IMR-90 (cell line): ENCODE measurements at regions not wholly inside any gene's neighbourhood (a gene's known extent, or its start where the extent isn't known, plus 50 kb on each side); places are given as distances from the start of the nearest gene placed in this dataset.

Experiments
- ATAC-seq: fragments of 200-7000 bp; cut with Tn5 transposase; 2 replicates; pipeline ENCODE4 v1.9.1; 2020; ENCODE audit warnings: low read depth, mild to moderate bottlenecking, moderate library complexity
- BruUV-seq: library from RNA; stranded (reverse); fragments of 400-500 nt; replicated peaks from 2 replicates; lab custom pipeline; 2021; lab: Mats Ljungman, UMichigan
- CTCF ChIA-PET: fragments of 300-600 bp; formaldehyde crosslinking; extraction: SDS; loops from one replicate; lab custom pipeline; 2021; ENCODE audit warnings: antibody characterized with exemption; lab: Yijun Ruan, JAX
- POLR2A ChIA-PET: fragments of 300-600 bp; sonication (Branson Sonifier 250); formaldehyde crosslinking; loops from one replicate; lab custom pipeline; 2022; ENCODE audit warnings: antibody characterized with exemption; ENCODE audit not compliant: unreplicated experiment; lab: Charles Lee
- DNase-seq: peaks from one replicate; pipeline ENCODE4 v3.0.0; 2013
- H2AFZ ChIP-seq: replicated peaks from 2 replicates; pipeline ENCODE3; 2013; ENCODE audit warnings: low read length, mild to moderate bottlenecking; ENCODE audit not compliant: poor library complexity
- H2AK5ac ChIP-seq: 2 replicates; pipeline ENCODE4 v1.6.1; 2013; ENCODE audit warnings: low read depth, low read length, inconsistent platforms
- H2AK9ac ChIP-seq: replicated peaks from 2 replicates; pipeline ENCODE3; 2013; ENCODE audit warnings: mild to moderate bottlenecking, low read depth, low read length, moderate library complexity; ENCODE audit not compliant: poor library complexity
- H2BK120ac ChIP-seq: 2 replicates; pipeline ENCODE4 v1.6.1; 2013; ENCODE audit warnings: low read depth, low read length, inconsistent platforms
- H2BK15ac ChIP-seq: 3 replicates; pipeline ENCODE4 v1.6.1; 2013; ENCODE audit warnings: low read depth, low read length, inconsistent platforms
- H2BK20ac ChIP-seq: 2 replicates; pipeline ENCODE4 v1.6.1; 2013; ENCODE audit warnings: low read depth, mild to moderate bottlenecking, inconsistent platforms, low read length, moderate library complexity
- H2BK5ac ChIP-seq: 2 replicates; pipeline ENCODE4 v1.6.1; 2013; ENCODE audit warnings: mild to moderate bottlenecking, low read depth, low read length, inconsistent platforms; ENCODE audit not compliant: poor library complexity, severe bottlenecking
- H3K14ac ChIP-seq: replicated peaks from 2 replicates; pipeline ENCODE4 v1.6.1; 2013; ENCODE audit warnings: low read depth, low read length, inconsistent platforms
- H3K18ac ChIP-seq: 2 replicates; pipeline ENCODE4 v1.6.1; 2013; ENCODE audit warnings: low read depth, low read length, control low read depth
- H3K23ac ChIP-seq: 2 replicates; pipeline ENCODE4 v1.6.1; 2013; ENCODE audit warnings: low read depth, low read length, inconsistent platforms
- H3K27ac ChIP-seq: 2 replicates; pipeline ENCODE4 v1.5.1; 2013; ENCODE audit warnings: mild to moderate bottlenecking, control low read depth, low read length; ENCODE audit not compliant: insufficient read depth
- H3K27me3 ChIP-seq: 2 replicates; pipeline ENCODE4 v1.6.1; 2013; ENCODE audit warnings: low read length; ENCODE audit not compliant: control insufficient read depth, insufficient read depth
- H3K36me3 ChIP-seq: 2 replicates; pipeline ENCODE4 v1.6.1; 2013; ENCODE audit warnings: low read length, mixed read lengths; ENCODE audit not compliant: control insufficient read depth, insufficient read depth
- H3K4ac ChIP-seq: 2 replicates; pipeline ENCODE4 v1.6.1; 2013; ENCODE audit warnings: low read depth, low read length, inconsistent platforms
- H3K4me1 ChIP-seq: 2 replicates; pipeline ENCODE4 v1.6.1; 2013; ENCODE audit warnings: low read length, mixed read lengths; ENCODE audit not compliant: control insufficient read depth, insufficient read depth
- H3K4me2 ChIP-seq: 2 replicates; pipeline ENCODE4 v1.6.1; 2013; ENCODE audit warnings: low read depth, mild to moderate bottlenecking, control low read depth, low read length, moderate library complexity
- H3K4me3 ChIP-seq: 2 replicates; pipeline ENCODE4 v1.5.1; 2013; ENCODE audit warnings: low read depth, mild to moderate bottlenecking, control low read depth, low read length, moderate library complexity; ENCODE audit not compliant: insufficient read depth
- H3K56ac ChIP-seq: 2 replicates; pipeline ENCODE4 v1.6.1; 2013; ENCODE audit warnings: low read length, inconsistent platforms; ENCODE audit not compliant: insufficient read depth; ENCODE audit errors: extremely low read depth
- H3K79me1 ChIP-seq, 2 experiments: 2 replicates each; pipeline ENCODE4 v1.6.1; 2013; ENCODE audit warnings: low read length in 2 of 2, inconsistent platforms in 1 of 2, low read depth in 1 of 2
- H3K9ac ChIP-seq: 2 replicates; pipeline ENCODE4 v1.6.1; 2013; ENCODE audit warnings: low read depth, low read length, control low read depth
- H3K9me1 ChIP-seq: 2 replicates; pipeline ENCODE4 v1.6.1; 2013; ENCODE audit warnings: low read length, inconsistent platforms; ENCODE audit not compliant: insufficient read depth
- H3K9me3 ChIP-seq: 2 replicates; pipeline ENCODE4 v1.6.1; 2013; ENCODE audit warnings: low read length; ENCODE audit not compliant: control insufficient read depth, insufficient read depth
- H4K20me1 ChIP-seq: 2 replicates; pipeline ENCODE4 v1.6.1; 2013; ENCODE audit warnings: low read length, inconsistent platforms; ENCODE audit not compliant: insufficient read depth
- H4K5ac ChIP-seq: 2 replicates; pipeline ENCODE4 v1.6.1; 2013; ENCODE audit warnings: mild to moderate bottlenecking, low read depth, low read length, control low read depth
- H4K8ac ChIP-seq, 2 experiments: 2 replicates each; pipeline ENCODE4 v1.6.1; 2013; ENCODE audit warnings: low read depth in 2 of 2, low read length in 2 of 2, control low read depth in 1 of 2, inconsistent platforms in 1 of 2
- H4K91ac ChIP-seq: 2 replicates; pipeline ENCODE4 v1.6.1; 2013; ENCODE audit warnings: low read depth, low read length, inconsistent platforms; ENCODE audit not compliant: insufficient read depth
- BHLHE40 ChIP-seq: fragments of 150-350 bp; IDR thresholded peaks from 2 replicates; pipeline ENCODE4 v1.6.1; 2016; ENCODE audit warnings: mild to moderate bottlenecking, low read depth, low read length
- CEBPB ChIP-seq: IDR thresholded peaks from 2 replicates; pipeline ENCODE4 v1.6.1; 2012; ENCODE audit warnings: low read depth, low read length, improper control_type of control experiment
- CHD1 ChIP-seq: IDR thresholded peaks from 2 replicates; pipeline ENCODE4 v1.6.1; 2012; ENCODE audit warnings: low read depth, low read length, improper control_type of control experiment
- FOS ChIP-seq: fragments of 150-350 bp; IDR thresholded peaks from 2 replicates; pipeline ENCODE4 v1.6.1; 2016; ENCODE audit warnings: low read depth, low read length
- MXI1 ChIP-seq: IDR thresholded peaks from 2 replicates; pipeline ENCODE4 v1.6.1; 2012; ENCODE audit warnings: low read depth, mild to moderate bottlenecking, low read length, moderate library complexity, borderline replicate concordance
- NFE2L2 ChIP-seq: fragments of 150-350 bp; IDR thresholded peaks from 2 replicates; pipeline ENCODE4 v1.6.1; 2016; ENCODE audit warnings: low read depth, mild to moderate bottlenecking, low read length
- POLR2A ChIP-seq: IDR thresholded peaks from 2 replicates; pipeline ENCODE4 v1.6.1; 2012; ENCODE audit warnings: mild to moderate bottlenecking, low read depth, low read length
- RAD21 ChIP-seq: IDR thresholded peaks from 2 replicates; pipeline ENCODE4 v1.6.1; 2012; ENCODE audit warnings: low read length, improper control_type of control experiment
- RCOR1 ChIP-seq: IDR thresholded peaks from 2 replicates; pipeline ENCODE4 v1.6.1; 2012; ENCODE audit warnings: mild to moderate bottlenecking, low read length, improper control_type of control experiment; ENCODE audit not compliant: insufficient replicate concordance
- RFX5 ChIP-seq: IDR thresholded peaks from 2 replicates; pipeline ENCODE4 v1.8.0; 2012; ENCODE audit warnings: low read depth, mild to moderate bottlenecking, low read length, moderate library complexity
- SMC3 ChIP-seq: fragments of 150-350 bp; IDR thresholded peaks from 2 replicates; pipeline ENCODE4 v1.6.1; 2016; ENCODE audit warnings: low read depth, mild to moderate bottlenecking, antibody characterized with exemption, low read length, moderate library complexity
- WGBS, 2 experiments: methylation state at CpG; one replicate each; pipeline versions ENCODE4 v1.1.5 to v1.1.7; 2013; ENCODE audit warnings: missing lambda C conversion rate in 2 of 2; ENCODE audit not compliant: insufficient read length in 1 of 2; ENCODE audit errors: extremely low coverage in 2 of 2; 5-methylcytosine and 5-hydroxymethylcytosine counted together
- dilution Hi-C: fragments of 300-500 bp; cut with HindIII; formaldehyde crosslinking; loops from one replicate; pipeline ENCODE4 v1.14.3; 2018; ENCODE audit warnings: low sequenced_read_pairs; ENCODE audit not compliant: unreplicated experiment
- in situ Hi-C: fragments of 300-500 bp; cut with MboI; formaldehyde crosslinking; loops from 3 replicates; pipeline ENCODE4 v1.14.3; 2019; ENCODE audit warnings: low sequenced_read_pairs, inconsistent platforms, mixed read lengths
- intact Hi-C: fragments of 100-400 bp; cut with micrococcal nuclease; formaldehyde crosslinking; loops from 2 replicates; pipeline ENCODE4 v1.10.0; 2022
- TF ChIP-seq, protein P1 (sequence below): fragments of 150-350 bp; IDR thresholded peaks from 2 replicates; pipeline ENCODE4 v1.6.1; 2016; ENCODE audit warnings: low read depth, mild to moderate bottlenecking, low read length, moderate library complexity, borderline replicate concordance
- TF ChIP-seq, protein P2 (sequence below): fragments of 150-350 bp; IDR thresholded peaks from 2 replicates; pipeline ENCODE4 v1.6.1; 2017; ENCODE audit warnings: mild to moderate bottlenecking, antibody characterized with exemption, low read length, low read depth
- TF ChIP-seq, protein P3 (sequence below): conservative IDR thresholded peaks from 2 replicates; pipeline ENCODE4 v1.5.1; 2012; ENCODE audit warnings: mild to moderate bottlenecking, low read depth, low read length, improper control_type of control experiment

DNA sequence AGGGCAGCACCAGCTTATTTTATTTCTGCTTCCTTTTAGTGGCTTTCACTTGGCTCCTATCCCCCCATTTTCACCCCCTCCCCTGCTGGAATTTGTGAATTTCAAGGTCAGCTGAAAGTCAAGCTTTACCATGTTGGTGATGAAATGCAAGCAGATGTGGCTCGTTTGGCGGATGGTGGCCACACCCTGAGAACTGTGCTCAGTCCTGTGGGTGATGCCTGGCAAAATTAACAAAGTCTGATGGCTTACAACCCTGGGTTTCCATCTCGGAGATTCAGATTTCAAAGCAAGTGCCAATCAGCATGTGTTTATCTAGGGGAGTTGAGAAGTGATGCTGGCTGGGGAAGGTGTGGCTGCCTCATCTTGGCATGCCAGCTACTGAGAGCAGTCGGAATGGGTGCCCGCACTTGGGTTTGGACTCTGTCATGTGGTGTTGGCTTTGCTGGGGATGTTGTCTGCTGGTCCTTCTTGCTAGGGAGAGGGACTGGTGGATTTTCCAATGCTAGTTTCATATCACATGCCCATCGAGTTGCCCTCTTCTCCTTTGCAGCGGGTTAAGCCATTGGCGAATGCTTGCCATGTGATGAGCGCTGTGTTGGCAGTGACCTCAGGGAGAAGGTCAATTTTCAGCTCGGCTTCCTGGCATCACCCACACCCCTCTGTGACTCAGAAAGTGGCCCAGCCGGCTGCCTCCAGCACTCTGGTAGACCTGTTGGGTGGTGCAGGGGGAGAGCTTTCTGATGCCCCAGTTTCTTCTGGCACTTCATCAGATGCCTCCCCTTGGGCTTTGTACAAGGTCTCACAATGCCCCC, 77.0 kb upstream of the PITX1 start:
- POLR2A ChIA-PET: no interaction called here

More for the DNA sequence above, 77.0 kb upstream of the PITX1 start:
- Histone ChIP-seq H3K4ac (no peak overlapping the region), H3K56ac (no peak overlapping the region), H2BK120ac (no peak overlapping the region), H3K18ac (no peak overlapping the region), H3K36me3 (no peaks in the 10 kb centered on the region), H4K20me1 (no peaks in the 10 kb centered on the region), H3K23ac (no peak overlapping the region), H3K14ac (no peak overlapping the region), H4K8ac (no peak overlapping the region), H3K9me3 (no peaks in the 10 kb centered on the region), H3K4me3 (no peak overlapping the region), H3K4me2 (no peak overlapping the region), H3K4me1 (peaks cover 8% of the 10 kb centered on the region; the same call in 1 of the 2 replicates), H3K27ac (no peak overlapping the region), H3K27me3 (no peaks in the 10 kb centered on the region; the same call in 1 of the 2 replicates), H3K79me1 (no peaks in the 10 kb centered on the region), H2AFZ (no peak overlapping the region), H2BK20ac (no peak overlapping the region), H2BK5ac (no peak overlapping the region), H4K91ac (no peak overlapping the region), H4K5ac (no peak overlapping the region), H2BK15ac (no peak overlapping the region), H3K9ac (no peak overlapping the region), H2AK5ac (no peak overlapping the region), H3K9me1 (no peaks in the 10 kb centered on the region), H2AK9ac (no peak overlapping the region)
- in situ Hi-C loops (no loop called here), intact Hi-C loops (no loop called here), dilution Hi-C loops (no loop called here)
- 63% methylated on average over 4 of the region's 11 CpGs; no CpG with 5 or more reads in 1 of the 2 experiments for WGBS, 2 experiments
- no TSS peak for BruUV-seq
- DNase-seq (no peak), ATAC-seq (no peak)
- CTCF ChIA-PET: no interaction called here
- TF ChIP-seq, protein P1, sequence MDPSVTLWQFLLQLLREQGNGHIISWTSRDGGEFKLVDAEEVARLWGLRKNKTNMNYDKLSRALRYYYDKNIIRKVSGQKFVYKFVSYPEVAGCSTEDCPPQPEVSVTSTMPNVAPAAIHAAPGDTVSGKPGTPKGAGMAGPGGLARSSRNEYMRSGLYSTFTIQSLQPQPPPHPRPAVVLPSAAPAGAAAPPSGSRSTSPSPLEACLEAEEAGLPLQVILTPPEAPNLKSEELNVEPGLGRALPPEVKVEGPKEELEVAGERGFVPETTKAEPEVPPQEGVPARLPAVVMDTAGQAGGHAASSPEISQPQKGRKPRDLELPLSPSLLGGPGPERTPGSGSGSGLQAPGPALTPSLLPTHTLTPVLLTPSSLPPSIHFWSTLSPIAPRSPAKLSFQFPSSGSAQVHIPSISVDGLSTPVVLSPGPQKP: no peak
- TF ChIP-seq MXI1 (no peak), POLR2A (no peak), FOS (no peak), RCOR1 (no peak), BHLHE40 (no peak), CHD1 (no peak), NFE2L2 (no peak), RFX5 (no peak), RAD21 (no peak), CEBPB (no peak), SMC3 (no peak)
- TF ChIP-seq, protein P2, sequence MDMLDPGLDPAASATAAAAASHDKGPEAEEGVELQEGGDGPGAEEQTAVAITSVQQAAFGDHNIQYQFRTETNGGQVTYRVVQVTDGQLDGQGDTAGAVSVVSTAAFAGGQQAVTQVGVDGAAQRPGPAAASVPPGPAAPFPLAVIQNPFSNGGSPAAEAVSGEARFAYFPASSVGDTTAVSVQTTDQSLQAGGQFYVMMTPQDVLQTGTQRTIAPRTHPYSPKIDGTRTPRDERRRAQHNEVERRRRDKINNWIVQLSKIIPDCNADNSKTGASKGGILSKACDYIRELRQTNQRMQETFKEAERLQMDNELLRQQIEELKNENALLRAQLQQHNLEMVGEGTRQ: no peak
- TF ChIP-seq, protein P3, sequence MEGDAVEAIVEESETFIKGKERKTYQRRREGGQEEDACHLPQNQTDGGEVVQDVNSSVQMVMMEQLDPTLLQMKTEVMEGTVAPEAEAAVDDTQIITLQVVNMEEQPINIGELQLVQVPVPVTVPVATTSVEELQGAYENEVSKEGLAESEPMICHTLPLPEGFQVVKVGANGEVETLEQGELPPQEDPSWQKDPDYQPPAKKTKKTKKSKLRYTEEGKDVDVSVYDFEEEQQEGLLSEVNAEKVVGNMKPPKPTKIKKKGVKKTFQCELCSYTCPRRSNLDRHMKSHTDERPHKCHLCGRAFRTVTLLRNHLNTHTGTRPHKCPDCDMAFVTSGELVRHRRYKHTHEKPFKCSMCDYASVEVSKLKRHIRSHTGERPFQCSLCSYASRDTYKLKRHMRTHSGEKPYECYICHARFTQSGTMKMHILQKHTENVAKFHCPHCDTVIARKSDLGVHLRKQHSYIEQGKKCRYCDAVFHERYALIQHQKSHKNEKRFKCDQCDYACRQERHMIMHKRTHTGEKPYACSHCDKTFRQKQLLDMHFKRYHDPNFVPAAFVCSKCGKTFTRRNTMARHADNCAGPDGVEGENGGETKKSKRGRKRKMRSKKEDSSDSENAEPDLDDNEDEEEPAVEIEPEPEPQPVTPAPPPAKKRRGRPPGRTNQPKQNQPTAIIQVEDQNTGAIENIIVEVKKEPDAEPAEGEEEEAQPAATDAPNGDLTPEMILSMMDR: no peak
